K562 (cell line): ENCODE measurements at regions not wholly inside any gene's neighbourhood (a gene's known extent, or its start where the extent isn't known, plus 50 kb on each side); places are given as distances from the start of the nearest gene placed in this dataset.

ENCODE experiments used
- FOXA3 ChIP-seq, 2 experiments: fragments of 450-650 bp in 1 of 2; sonication (generic) in 1 of 2; formaldehyde crosslinking; IDR thresholded peaks in 1 of 2; conservative IDR thresholded peaks in 1 of 2; 2 replicates each; pipeline versions ENCODE4 v1.4.0 to v1.8.0; 2020 to 2022; ENCODE audit warnings: mild to moderate bottlenecking in 2 of 2, missing genetic modification reagents in 1 of 2
- GTF2F1 ChIP-seq: IDR thresholded peaks from 2 replicates; pipeline ENCODE4 v1.6.1; 2011; ENCODE audit warnings: low read depth, low read length, improper control_type of control experiment
- HIVEP1 ChIP-seq: fragments of 250-450 bp; sonication (Bioruptor Pico); IDR thresholded peaks from 2 replicates; pipeline ENCODE4 v1.4.0; 2020; ENCODE audit warnings: mild to moderate bottlenecking
- HSF4 ChIP-seq: fragments of 250-450 bp; sonication (Bioruptor Pico); IDR thresholded peaks from 2 replicates; pipeline ENCODE4 v2.1.2; 2022; ENCODE audit warnings: mild to moderate bottlenecking, moderate library complexity, borderline replicate concordance
- MTF1 ChIP-seq: fragments of 250-450 bp; sonication (Bioruptor Pico); IDR thresholded peaks from 2 replicates; pipeline ENCODE4 v1.9.0; 2021; ENCODE audit warnings: moderate library complexity, mild to moderate bottlenecking, inconsistent platforms, borderline replicate concordance
- MXI1 ChIP-seq: IDR thresholded peaks from 2 replicates; pipeline ENCODE4 v1.6.1; 2011; ENCODE audit warnings: low read depth, mild to moderate bottlenecking, improper control_type of control experiment, low read length
- NCOR1 ChIP-seq: fragments of 450-650 bp; IDR thresholded peaks from 2 replicates; pipeline ENCODE4 v1.6.1; 2016; ENCODE audit warnings: mild to moderate bottlenecking, moderate library complexity
- PHF20 ChIP-seq: fragments of 450-650 bp; IDR thresholded peaks from 2 replicates; pipeline ENCODE4 v1.6.1; 2018; ENCODE audit not compliant: partially characterized antibody
- RFX1 ChIP-seq: fragments of 450-650 bp; IDR thresholded peaks from 2 replicates; pipeline ENCODE4 v1.6.1; 2016; ENCODE audit warnings: mild to moderate bottlenecking, moderate library complexity
- SIX5 ChIP-seq, 2 experiments: IDR thresholded peaks; 2 replicates each; pipeline ENCODE4 v1.6.1; 2011; ENCODE audit warnings: low read length in 2 of 2, borderline replicate concordance in 1 of 2, low read depth in 1 of 2, mild to moderate bottlenecking in 1 of 2, moderate library complexity in 1 of 2; ENCODE audit not compliant: insufficient read depth in 1 of 2
- SREBF1 ChIP-seq: fragments of 150-350 bp; IDR thresholded peaks from 2 replicates; pipeline ENCODE4 v1.6.1; 2014; ENCODE audit warnings: antibody characterized with exemption, low read depth, low read length, borderline replicate concordance
- TEAD4 ChIP-seq, 2 experiments: sonication (generic) in 1 of 2; formaldehyde crosslinking in 1 of 2; IDR thresholded peaks; 2 replicates each; pipeline versions ENCODE4 v1.6.1 to v1.8.0; 2012 to 2022; ENCODE audit warnings: borderline replicate concordance in 1 of 2, inconsistent platforms in 1 of 2, low read length in 1 of 2, mild to moderate bottlenecking in 1 of 2, missing genetic modification reagents in 1 of 2
- XRCC3 ChIP-seq: fragments of 450-650 bp; IDR thresholded peaks from 2 replicates; pipeline ENCODE4 v1.6.1; 2017; ENCODE audit warnings: mild to moderate bottlenecking, moderate library complexity
- ZBTB17 ChIP-seq: fragments of 450-650 bp; formaldehyde crosslinking; IDR thresholded peaks from 2 replicates; pipeline ENCODE4 v1.4.0; 2020; ENCODE audit warnings: mild to moderate bottlenecking
- ZNF12 ChIP-seq: sonication (generic); formaldehyde crosslinking; IDR thresholded peaks from 2 replicates; pipeline ENCODE4 v1.4.0; 2020; ENCODE audit warnings: mild to moderate bottlenecking, missing genetic modification reagents
- ZNF133 ChIP-seq: fragments of 250-450 bp; sonication (Bioruptor Pico); IDR thresholded peaks from 2 replicates; pipeline ENCODE4 v1.4.0; 2020; ENCODE audit warnings: mild to moderate bottlenecking
- ZNF175 ChIP-seq: fragments of 200-800 bp; sonication (Bioruptor generic); IDR thresholded peaks from 2 replicates; pipeline ENCODE4 v1.6.1; 2016; ENCODE audit warnings: low read depth, mild to moderate bottlenecking, missing genetic modification characterization, missing compliant biosample characterization
- ZNF561 ChIP-seq: fragments of 450-650 bp; formaldehyde crosslinking; conservative IDR thresholded peaks from 2 replicates; pipeline ENCODE4 v1.4.0; 2020; ENCODE audit warnings: mild to moderate bottlenecking, moderate library complexity
- ZNF668 ChIP-seq: fragments of 250-450 bp; sonication (Bioruptor Pico); IDR thresholded peaks from 2 replicates; pipeline ENCODE4 v1.8.0; 2022; ENCODE audit warnings: mild to moderate bottlenecking, inconsistent platforms
- TF ChIP-seq, protein P1 (sequence below): fragments of 250-450 bp; sonication (Bioruptor Pico); IDR thresholded peaks from 2 replicates; pipeline ENCODE4 v1.5.0; 2020; ENCODE audit warnings: mild to moderate bottlenecking
- TF ChIP-seq, protein P2 (sequence below): sonication (generic); formaldehyde crosslinking; IDR thresholded peaks from 2 replicates; pipeline ENCODE4 v1.9.0; 2022; ENCODE audit warnings: mild to moderate bottlenecking, missing genetic modification reagents
- TF ChIP-seq, protein P3 (sequence below): fragments of 250-450 bp; sonication (Bioruptor Pico); IDR thresholded peaks from 2 replicates; pipeline ENCODE4 v1.5.0; 2021; ENCODE audit warnings: mild to moderate bottlenecking, borderline replicate concordance
- TF ChIP-seq, protein P4 (sequence below): fragments of 450-650 bp; formaldehyde crosslinking; IDR thresholded peaks from 2 replicates; pipeline ENCODE4 v1.4.0; 2022; ENCODE audit warnings: missing genetic modification characterization

DNA sequence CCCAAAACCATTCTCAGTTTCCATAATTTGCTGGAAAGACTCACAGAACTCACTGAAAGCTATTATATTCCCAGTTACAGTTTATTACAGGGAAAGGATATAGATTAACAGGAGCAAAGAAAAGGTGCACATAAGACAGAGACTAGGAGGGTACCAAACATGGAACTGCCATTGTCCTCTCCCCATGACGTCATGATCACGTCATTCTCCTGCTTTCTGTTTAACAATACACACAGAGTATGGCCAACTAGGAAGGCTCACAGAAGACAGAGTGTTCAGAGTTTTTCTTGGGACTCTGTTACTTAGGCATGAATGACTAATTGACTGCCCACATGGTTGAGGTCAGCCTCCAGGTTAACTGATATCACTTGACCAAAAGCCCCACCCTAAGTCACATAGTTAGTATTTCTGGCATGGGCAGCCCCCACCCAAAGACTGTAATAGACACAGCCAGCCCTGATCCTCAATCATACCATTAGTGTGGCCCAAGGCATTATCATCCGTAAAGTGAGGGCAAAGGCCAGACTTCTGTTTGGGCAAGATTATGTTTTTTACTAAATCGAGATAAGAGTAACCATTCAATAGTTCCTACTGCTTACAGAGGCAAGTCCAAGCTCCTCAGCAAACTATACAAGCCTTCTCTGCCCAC is 353.5 kb upstream of the POU5F2 start (continued):
- no peak for TF ChIP-seq MTF1 (CRISPR knock-in tag)
- TF ChIP-seq, protein P1, sequence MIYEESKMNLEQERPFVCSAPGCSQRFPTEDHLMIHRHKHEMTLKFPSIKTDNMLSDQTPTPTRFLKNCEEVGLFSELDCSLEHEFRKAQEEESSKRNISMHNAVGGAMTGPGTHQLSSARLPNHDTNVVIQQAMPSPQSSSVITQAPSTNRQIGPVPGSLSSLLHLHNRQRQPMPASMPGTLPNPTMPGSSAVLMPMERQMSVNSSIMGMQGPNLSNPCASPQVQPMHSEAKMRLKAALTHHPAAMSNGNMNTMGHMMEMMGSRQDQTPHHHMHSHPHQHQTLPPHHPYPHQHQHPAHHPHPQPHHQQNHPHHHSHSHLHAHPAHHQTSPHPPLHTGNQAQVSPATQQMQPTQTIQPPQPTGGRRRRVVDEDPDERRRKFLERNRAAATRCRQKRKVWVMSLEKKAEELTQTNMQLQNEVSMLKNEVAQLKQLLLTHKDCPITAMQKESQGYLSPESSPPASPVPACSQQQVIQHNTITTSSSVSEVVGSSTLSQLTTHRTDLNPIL (CRISPR knock-in tag), result no peak
- TF ChIP-seq, protein P2, sequence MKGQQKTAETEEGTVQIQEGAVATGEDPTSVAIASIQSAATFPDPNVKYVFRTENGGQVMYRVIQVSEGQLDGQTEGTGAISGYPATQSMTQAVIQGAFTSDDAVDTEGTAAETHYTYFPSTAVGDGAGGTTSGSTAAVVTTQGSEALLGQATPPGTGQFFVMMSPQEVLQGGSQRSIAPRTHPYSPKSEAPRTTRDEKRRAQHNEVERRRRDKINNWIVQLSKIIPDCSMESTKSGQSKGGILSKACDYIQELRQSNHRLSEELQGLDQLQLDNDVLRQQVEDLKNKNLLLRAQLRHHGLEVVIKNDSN (CRISPR knock-in tag), result no peak
- no peak for TF ChIP-seq XRCC3
- no peak for TF ChIP-seq HIVEP1
- TF ChIP-seq ZNF668 (CRISPR knock-in tag), result no peak
- TF ChIP-seq NCOR1, result peak; percentile 53; the same call in 1 of the 2 replicates
- TF ChIP-seq, protein P3, sequence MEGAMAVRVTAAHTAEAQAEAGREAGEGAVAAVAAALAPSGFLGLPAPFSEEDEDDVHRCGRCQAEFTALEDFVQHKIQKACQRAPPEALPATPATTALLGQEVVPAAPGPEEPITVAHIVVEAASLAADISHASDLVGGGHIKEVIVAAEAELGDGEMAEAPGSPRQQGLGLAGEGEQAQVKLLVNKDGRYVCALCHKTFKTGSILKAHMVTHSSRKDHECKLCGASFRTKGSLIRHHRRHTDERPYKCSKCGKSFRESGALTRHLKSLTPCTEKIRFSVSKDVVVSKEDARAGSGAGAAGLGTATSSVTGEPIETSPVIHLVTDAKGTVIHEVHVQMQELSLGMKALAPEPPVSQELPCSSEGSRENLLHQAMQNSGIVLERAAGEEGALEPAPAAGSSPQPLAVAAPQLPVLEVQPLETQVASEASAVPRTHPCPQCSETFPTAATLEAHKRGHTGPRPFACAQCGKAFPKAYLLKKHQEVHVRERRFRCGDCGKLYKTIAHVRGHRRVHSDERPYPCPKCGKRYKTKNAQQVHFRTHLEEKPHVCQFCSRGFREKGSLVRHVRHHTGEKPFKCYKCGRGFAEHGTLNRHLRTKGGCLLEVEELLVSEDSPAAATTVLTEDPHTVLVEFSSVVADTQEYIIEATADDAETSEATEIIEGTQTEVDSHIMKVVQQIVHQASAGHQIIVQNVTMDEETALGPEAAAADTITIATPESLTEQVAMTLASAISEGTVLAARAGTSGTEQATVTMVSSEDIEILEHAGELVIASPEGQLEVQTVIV (CRISPR knock-in tag), result no peak
- no peak for TF ChIP-seq SIX5 (IDR thresholded peaks at IDR 0.05; ENCODE audit: borderline replicate concordance in 1 of 2, insufficient read depth in 1 of 2, low read depth in 1 of 2, low read length in 2 of 2)
- TF ChIP-seq, protein P4, sequence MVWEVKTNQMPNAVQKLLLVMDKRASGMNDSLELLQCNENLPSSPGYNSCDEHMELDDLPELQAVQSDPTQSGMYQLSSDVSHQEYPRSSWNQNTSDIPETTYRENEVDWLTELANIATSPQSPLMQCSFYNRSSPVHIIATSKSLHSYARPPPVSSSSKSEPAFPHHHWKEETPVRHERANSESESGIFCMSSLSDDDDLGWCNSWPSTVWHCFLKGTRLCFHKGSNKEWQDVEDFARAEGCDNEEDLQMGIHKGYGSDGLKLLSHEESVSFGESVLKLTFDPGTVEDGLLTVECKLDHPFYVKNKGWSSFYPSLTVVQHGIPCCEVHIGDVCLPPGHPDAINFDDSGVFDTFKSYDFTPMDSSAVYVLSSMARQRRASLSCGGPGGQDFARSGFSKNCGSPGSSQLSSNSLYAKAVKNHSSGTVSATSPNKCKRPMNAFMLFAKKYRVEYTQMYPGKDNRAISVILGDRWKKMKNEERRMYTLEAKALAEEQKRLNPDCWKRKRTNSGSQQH (CRISPR knock-in tag), result no peak
- TF ChIP-seq ZNF133 (CRISPR knock-in tag), result no peak
- no peak for TF ChIP-seq RFX1
- TF ChIP-seq ZBTB17 (CRISPR knock-in tag), result no peak
- TF ChIP-seq ZNF175, result peak; percentile 49; the same call in 1 of the 2 replicates
- TF ChIP-seq ZNF12 (CRISPR knock-in tag), result no peak
- no peak for TF ChIP-seq HSF4
- no peak for TF ChIP-seq ZNF561 (CRISPR knock-in tag)
- no peak for TF ChIP-seq MXI1
- TF ChIP-seq FOXA3 (CRISPR knock-in tag; conservative IDR thresholded peaks at IDR 0.05 in 1 of 2, IDR thresholded peaks at IDR 0.05 in 1 of 2), result no peak
- TF ChIP-seq TEAD4 (IDR thresholded peaks at IDR 0.05; ENCODE audit: low read length), result peak; percentile 68; the same call in 1 of the 2 replicates
- TF ChIP-seq TEAD4 (CRISPR knock-in tag; IDR thresholded peaks at IDR 0.05; ENCODE audit: borderline replicate concordance), result no peak
- no peak for TF ChIP-seq SREBF1
- TF ChIP-seq PHF20, result no peak
- no peak for TF ChIP-seq GTF2F1
